Central memory CD8-positive, alpha-beta T cell (primary cell): ENCODE measurements at regions not wholly inside any gene's neighbourhood (a gene's known extent, or its start where the extent isn't known, plus 50 kb on each side); places are given as distances from the start of the nearest gene placed in this dataset.

ENCODE experiments used
- ATAC-seq: fragments of 150-1000 bp; cut with Tn5 transposase; replicated peaks from 2 replicates; pipeline ENCODE4 v1.10.0; 2022; ENCODE audit warnings: mild to moderate bottlenecking, moderate FRiP score, moderate number of reproducible peaks; ENCODE audit not compliant: poor library complexity, severe bottlenecking; ENCODE audit errors: extremely low read depth
- DNase-seq, 2 donors: peaks; one replicate each; pipeline ENCODE4 v3.0.0; 2021; ENCODE audit warnings: low spot score in 2 of 2
- H3K27ac Mint-ChIP-seq: one replicate; pipeline ENCODE4 v1.8.0; 2022; ENCODE audit warnings: low read depth, mild to moderate bottlenecking, moderate library complexity, mixed read lengths
- H3K27me3 Mint-ChIP-seq: one replicate; pipeline ENCODE4 v1.8.0; 2022; ENCODE audit warnings: mixed read lengths
- H3K36me3 Mint-ChIP-seq: one replicate; pipeline ENCODE4 v1.8.0; 2022; ENCODE audit warnings: mild to moderate bottlenecking, moderate library complexity, mixed read lengths; ENCODE audit not compliant: insufficient read depth
- H3K4me1 Mint-ChIP-seq: one replicate; pipeline ENCODE4 v1.8.0; 2022; ENCODE audit warnings: mixed read lengths
- H3K4me3 Mint-ChIP-seq: one replicate; pipeline ENCODE4 v1.8.0; 2022; ENCODE audit warnings: mild to moderate bottlenecking, moderate library complexity, mixed read lengths
- H3K9me3 Mint-ChIP-seq: one replicate; pipeline ENCODE4 v1.8.0; 2022; ENCODE audit warnings: mixed read lengths

DNA sequence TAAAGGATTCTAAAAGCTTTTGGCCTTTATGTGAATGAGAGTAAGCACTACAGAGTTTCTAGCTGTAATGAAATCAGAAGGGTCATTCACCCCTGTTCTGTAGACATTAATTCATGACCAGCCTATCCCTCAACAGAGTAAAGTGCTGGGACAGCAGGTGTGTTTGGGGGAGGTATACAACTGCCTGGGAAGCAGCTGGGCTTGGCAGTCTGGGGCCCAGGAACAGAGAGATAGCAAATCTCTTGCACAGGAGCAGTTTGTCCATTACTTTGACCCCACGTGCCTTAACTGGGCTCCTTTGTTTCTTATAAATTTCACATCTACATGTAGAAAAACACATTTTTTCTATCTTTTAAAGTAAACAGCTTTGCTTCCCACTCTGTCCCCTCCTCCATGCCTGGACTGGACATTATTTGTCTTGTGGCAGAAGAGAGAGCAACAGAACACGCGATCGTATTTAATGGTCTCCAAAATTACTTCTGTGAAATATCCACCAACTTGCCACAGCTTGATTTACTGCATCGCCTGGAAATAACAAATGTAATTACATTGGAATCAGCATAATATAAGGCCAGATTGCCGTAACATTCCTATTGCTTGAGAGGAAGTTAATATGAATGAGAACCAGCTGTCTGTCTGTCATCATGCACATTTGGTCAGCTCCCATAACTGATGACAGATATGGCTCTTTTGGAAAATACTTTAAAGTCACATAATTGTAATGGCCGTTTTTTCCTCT lies 263.8 kb downstream of the RBM43 start:
- Mint-ChIP-seq H3K4me3 (no peak overlapping the region), H3K27me3 (no peaks in the 10 kb centered on the region)

DNA sequence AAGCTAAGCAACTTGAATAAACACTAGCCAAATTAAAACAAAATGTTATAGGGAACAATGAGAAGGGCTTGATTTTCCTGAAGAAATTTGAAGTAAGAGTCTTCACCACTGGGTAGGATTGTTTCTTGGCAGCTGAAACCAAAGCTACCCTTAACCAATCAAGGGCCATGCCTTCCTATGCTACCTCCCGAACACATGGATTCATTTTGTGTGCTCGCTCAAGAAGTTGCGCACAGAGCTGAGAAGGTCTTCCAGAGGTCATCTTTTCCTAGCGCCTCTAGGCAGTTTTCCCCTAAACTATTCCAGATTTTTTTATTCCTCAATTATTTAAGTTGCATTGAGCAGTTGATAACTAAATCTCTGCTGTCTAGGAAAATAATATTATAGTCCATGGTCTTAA lies 264.6 kb downstream of the RBM43 start:
- Mint-ChIP-seq H3K36me3 (peaks cover 2% of the 10 kb centered on the region), H3K9me3 (no peaks in the 10 kb centered on the region), H3K4me3 (no peak overlapping the region), H3K27me3 (no peaks in the 10 kb centered on the region), H3K4me1 (no peaks in the 10 kb centered on the region), H3K27ac (no peak overlapping the region)
- DNase-seq = no peak
- no peak for ATAC-seq

More for the DNA sequence above, 263.8 kb downstream of the RBM43 start:
- Mint-ChIP-seq H3K9me3 (no peaks in the 10 kb centered on the region), H3K36me3 (peaks cover 2% of the 10 kb centered on the region), H3K4me1 (no peaks in the 10 kb centered on the region), H3K27ac (no peak overlapping the region)
- ATAC-seq (no peak), DNase-seq (no peak)

- Mint-ChIP-seq H3K4me1 (no peaks in the 10 kb centered on the region), H3K4me3 (no peak overlapping the region), H3K9me3 (peaks cover 7% of the 10 kb centered on the region), H3K27me3 (no peaks in the 10 kb centered on the region), H3K27ac (no peak overlapping the region), H3K36me3 (peaks cover 4% of the 10 kb centered on the region)
- ATAC-seq = no peak
- no peak for DNase-seq
Measured at GRCh38 chr2:150994076-150994475, 267.6 kb downstream of the RBM43 start.

DNA sequence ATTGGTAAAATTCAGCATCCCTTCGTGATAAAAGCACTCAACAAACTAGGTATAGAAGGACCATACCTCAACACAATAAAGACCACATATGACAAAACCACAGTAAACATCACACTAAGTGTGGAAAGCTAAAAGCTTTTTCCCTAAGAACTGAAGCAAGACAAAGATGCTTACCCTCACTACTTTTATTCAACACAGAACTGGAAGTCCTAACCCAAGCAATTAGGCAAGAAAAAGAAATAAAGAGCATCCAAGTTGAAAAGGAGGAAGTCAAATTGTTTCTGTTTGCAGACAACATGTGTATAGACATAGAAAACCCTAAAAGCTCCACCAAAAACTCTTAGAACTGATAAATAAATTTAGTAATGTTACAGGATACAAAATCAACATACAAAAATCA lies 271.7 kb downstream of the RBM43 start:
- no peak overlapping the region for H3K27ac Mint-ChIP-seq
- no peak overlapping the region for H3K4me3 Mint-ChIP-seq
- no peaks in the 10 kb centered on the region for H3K4me1 Mint-ChIP-seq
- ATAC-seq = no peak
- peaks cover 22% of the 10 kb centered on the region for H3K27me3 Mint-ChIP-seq
- no peak for DNase-seq
- H3K36me3 Mint-ChIP-seq = peaks cover 4% of the 10 kb centered on the region
- peaks cover 13% of the 10 kb centered on the region for H3K9me3 Mint-ChIP-seq

DNA sequence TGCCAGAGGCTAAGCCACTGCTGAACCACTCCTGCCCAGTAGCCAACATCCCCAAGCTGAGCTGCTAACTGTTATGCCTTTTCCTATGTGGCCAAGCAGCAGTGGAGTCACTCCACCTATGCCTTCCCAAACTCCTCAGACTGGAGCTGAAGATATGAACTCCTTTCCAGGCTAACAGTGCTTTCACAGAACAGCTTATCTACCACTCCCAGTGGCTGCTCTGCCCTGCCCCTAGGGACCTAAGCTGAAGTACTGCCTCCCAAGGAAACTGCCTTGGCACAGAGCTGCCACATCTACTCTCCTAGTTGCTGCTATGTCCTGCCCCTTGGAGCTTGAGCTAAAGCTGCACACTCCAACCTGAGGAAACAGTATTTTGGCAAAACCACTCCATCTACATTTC lies 275.9 kb downstream of the RBM43 start:
- Mint-ChIP-seq H3K27me3 (peaks cover 39% of the 10 kb centered on the region), H3K4me3 (no peak overlapping the region), H3K36me3 (peaks cover 5% of the 10 kb centered on the region), H3K27ac (no peak overlapping the region), H3K9me3 (peaks cover 13% of the 10 kb centered on the region), H3K4me1 (no peaks in the 10 kb centered on the region)
- ATAC-seq (no peak), DNase-seq (no peak)

GRCh38 chr2:150983314-150983897 lies 278.3 kb downstream of the RBM43 start:
- Mint-ChIP-seq H3K4me3 (no peak overlapping the region), H3K27ac (no peak overlapping the region), H3K9me3 (peaks cover 5% of the 10 kb centered on the region), H3K27me3 (peaks cover 39% of the 10 kb centered on the region), H3K36me3 (peaks cover 3% of the 10 kb centered on the region), H3K4me1 (no peaks in the 10 kb centered on the region)
- DNase-seq = no peak
- no peak for ATAC-seq

DNA sequence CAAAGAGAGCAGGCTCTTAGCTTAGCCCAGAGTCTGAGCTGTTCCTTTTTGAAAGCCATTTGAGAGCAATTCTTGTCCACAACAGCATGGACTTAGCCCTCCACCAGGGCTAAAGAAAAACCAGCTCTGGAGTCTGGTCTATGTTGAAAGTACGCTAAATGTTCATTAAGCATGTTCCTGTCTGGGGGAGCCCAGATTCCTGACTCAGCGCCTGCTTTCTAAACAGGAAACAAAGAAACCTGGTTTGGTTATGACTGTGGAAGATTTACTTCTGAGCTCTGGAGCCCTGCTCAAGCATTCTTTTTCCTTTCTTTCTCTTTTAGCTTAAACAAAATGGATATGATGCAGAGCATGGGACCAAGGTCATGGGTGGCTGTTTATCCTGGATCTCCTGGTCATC lies 279.8 kb downstream of the RBM43 start:
- H3K4me3 Mint-ChIP-seq = no peak overlapping the region
- H3K4me1 Mint-ChIP-seq = no peaks in the 10 kb centered on the region
- H3K36me3 Mint-ChIP-seq = peaks cover 3% of the 10 kb centered on the region
- H3K27ac Mint-ChIP-seq = no peak overlapping the region
- H3K27me3 Mint-ChIP-seq = peaks cover 35% of the 10 kb centered on the region
- H3K9me3 Mint-ChIP-seq = peaks cover 5% of the 10 kb centered on the region
- ATAC-seq = no peak
- DNase-seq = no peak

GRCh38 chr2:150978053-150978452 lies 283.6 kb downstream of the RBM43 start:
- ATAC-seq (no peak), DNase-seq (no peak)
- Mint-ChIP-seq H3K4me3 (no peak overlapping the region), H3K27me3 (peaks cover 9% of the 10 kb centered on the region), H3K27ac (no peak overlapping the region), H3K4me1 (no peaks in the 10 kb centered on the region), H3K9me3 (no peaks in the 10 kb centered on the region), H3K36me3 (peaks cover 2% of the 10 kb centered on the region)

DNA sequence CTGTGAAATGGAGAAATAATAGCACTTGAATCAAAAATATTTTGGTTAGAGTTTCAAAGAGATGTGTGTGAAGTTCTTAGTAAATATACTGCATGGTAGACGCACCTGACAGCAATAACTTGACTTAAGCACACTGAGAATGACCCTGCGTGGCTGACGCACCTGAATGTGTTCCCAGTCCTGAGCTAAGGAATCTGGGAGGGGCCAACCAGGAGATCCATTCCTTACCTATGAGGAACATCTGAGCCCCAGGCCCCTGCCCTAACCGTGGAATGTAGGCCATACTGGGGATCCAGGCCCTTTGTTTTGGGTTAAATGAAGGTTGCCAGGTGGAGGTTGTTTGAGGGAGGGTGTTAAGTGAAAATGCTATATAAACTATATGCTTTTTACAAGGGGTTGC lies 284.4 kb downstream of the RBM43 start:
- Mint-ChIP-seq H3K9me3 (no peaks in the 10 kb centered on the region), H3K4me1 (no peaks in the 10 kb centered on the region), H3K27me3 (peaks cover 2% of the 10 kb centered on the region), H3K4me3 (no peak overlapping the region), H3K36me3 (peaks cover 2% of the 10 kb centered on the region), H3K27ac (no peak overlapping the region)
- ATAC-seq (no peak), DNase-seq (no peak)

DNA sequence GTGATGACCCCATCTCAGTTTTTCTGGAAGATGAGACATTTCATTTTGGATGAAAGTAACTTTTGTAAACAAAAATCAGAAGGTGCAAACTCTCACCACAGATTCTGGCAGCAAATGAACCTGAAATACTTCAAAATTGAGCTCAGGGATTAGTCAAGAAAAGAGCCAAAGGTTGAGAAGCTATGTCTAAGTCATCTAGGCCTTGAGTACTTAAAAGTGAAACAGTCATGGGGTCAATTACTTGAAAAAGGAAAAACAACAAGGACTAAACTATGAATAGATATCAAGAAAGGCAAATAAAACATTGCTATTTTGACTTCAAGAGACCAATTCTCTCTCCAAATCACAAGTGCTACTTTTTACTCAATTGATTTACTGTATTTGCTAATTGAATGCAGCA lies 285.1 kb downstream of the RBM43 start:
- ATAC-seq = no peak
- Mint-ChIP-seq H3K4me1 (no peaks in the 10 kb centered on the region), H3K27me3 (no peaks in the 10 kb centered on the region), H3K9me3 (no peaks in the 10 kb centered on the region), H3K4me3 (no peak overlapping the region), H3K36me3 (peaks cover 2% of the 10 kb centered on the region), H3K27ac (no peak overlapping the region)
- no peak for DNase-seq

DNA sequence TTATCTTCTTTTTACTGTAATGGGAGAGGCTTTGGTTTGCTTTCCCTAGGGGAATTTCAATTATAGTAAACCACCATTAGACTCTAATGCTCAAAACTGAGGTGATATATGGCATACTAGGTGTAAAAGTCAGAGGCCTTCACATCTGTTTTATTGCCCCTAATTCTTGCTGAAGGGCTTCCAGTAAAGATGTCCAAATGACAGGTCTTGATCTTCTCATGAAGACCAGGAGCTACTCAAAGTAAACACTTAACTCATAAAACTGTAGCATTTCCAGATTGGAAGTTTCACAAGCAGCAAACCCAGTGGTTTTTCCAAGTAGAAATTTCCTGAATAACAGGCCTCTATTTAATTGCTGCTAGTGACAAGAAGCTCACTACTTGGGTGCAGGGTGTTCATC lies 286.8 kb downstream of the RBM43 start:
- no peaks in the 10 kb centered on the region for H3K36me3 Mint-ChIP-seq
- no peaks in the 10 kb centered on the region for H3K9me3 Mint-ChIP-seq
- H3K27me3 Mint-ChIP-seq = no peaks in the 10 kb centered on the region
- H3K4me3 Mint-ChIP-seq = no peak overlapping the region
- DNase-seq (no peak), ATAC-seq (no peak)
- H3K27ac Mint-ChIP-seq = no peak overlapping the region
- no peaks in the 10 kb centered on the region for H3K4me1 Mint-ChIP-seq

DNA sequence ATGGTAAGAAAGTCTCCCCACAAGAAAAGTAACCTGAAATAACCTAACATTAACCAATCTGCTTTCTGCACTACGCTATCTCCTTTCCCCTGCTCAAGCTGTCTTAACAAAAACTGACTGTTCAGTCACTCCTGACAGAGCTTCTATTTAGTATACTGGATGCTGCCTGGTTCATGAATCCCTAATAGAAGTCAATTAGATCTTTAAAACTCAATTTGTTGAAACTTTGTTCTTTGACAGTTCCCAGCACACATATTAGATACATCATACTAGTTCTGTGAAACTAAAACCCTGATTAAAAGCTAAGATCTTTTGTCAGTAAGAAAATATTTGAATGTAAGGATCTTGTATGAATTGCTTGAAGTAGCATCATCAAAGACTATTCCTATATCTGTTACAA lies 287.4 kb downstream of the RBM43 start:
- no peak for DNase-seq

DNA sequence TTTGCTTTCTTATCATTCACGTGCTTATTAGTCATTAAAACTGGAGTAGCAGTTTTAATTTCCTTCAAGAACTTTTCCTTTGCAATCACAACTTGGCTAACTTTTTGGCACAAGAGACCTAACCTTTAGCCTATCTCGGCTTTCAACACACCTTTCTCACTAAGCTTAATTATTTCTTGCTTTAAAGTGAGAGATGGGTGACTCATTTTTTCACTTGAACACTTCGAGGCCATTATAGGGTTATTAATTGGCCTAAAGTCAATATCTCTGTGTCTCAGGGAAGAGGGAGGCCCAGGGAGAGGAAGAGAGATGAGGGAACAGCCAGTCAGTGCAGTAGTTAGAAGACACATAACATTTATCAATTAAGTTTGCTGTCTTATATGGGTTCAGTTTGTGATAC lies 289.8 kb downstream of the RBM43 start:
- Mint-ChIP-seq H3K4me1 (no peaks in the 10 kb centered on the region), H3K27ac (no peak overlapping the region), H3K27me3 (peaks cover 10% of the 10 kb centered on the region), H3K36me3 (no peaks in the 10 kb centered on the region), H3K4me3 (no peak overlapping the region), H3K9me3 (no peaks in the 10 kb centered on the region)
- ATAC-seq = no peak
- DNase-seq = no peak

More for the DNA sequence above, 287.4 kb downstream of the RBM43 start:
- Mint-ChIP-seq H3K4me1 (no peaks in the 10 kb centered on the region), H3K36me3 (no peaks in the 10 kb centered on the region), H3K27ac (no peak overlapping the region), H3K27me3 (peaks cover under 1% of the 10 kb centered on the region), H3K4me3 (no peak overlapping the region), H3K9me3 (no peaks in the 10 kb centered on the region)
- no peak for ATAC-seq
